HCT116 (cell line): ENCODE measurements at regions not wholly inside any gene's neighbourhood (a gene's known extent, or its start where the extent isn't known, plus 50 kb on each side); places are given as distances from the start of the nearest gene placed in this dataset.

Source experiments
- CTCF ChIP-seq, 3 experiments: fragments of 200-600 bp in 1 of 3; sonication (generic) in 1 of 3; IDR thresholded peaks in 2 of 3; conservative IDR thresholded peaks in 1 of 3; 2 replicates each; pipeline ENCODE4 v1.5.1; 2012 to 2017; ENCODE audit warnings: low read depth in 2 of 3, low read length in 2 of 3, antibody characterized with exemption in 1 of 3, borderline replicate concordance in 1 of 3, control low read depth in 1 of 3, mild to moderate bottlenecking in 1 of 3, mixed read lengths in 1 of 3, mixed run types in 1 of 3, moderate library complexity in 1 of 3; ENCODE audit not compliant: insufficient read depth in 1 of 3
- EZH2 ChIP-seq: fragments of 200-600 bp; sonication (generic); IDR thresholded peaks from 2 replicates; pipeline ENCODE4 v1.6.1; 2017; ENCODE audit warnings: antibody characterized with exemption, mixed run types
- POLR2AphosphoS5 ChIP-seq: IDR thresholded peaks from 2 replicates; pipeline ENCODE4 v1.6.1; 2011; ENCODE audit warnings: mild to moderate bottlenecking, low read depth, low read length, moderate library complexity
- REST ChIP-seq: IDR thresholded peaks from 2 replicates; pipeline ENCODE4 v1.6.1; 2012; ENCODE audit warnings: low read depth
- SIN3A ChIP-seq: IDR thresholded peaks from 2 replicates; pipeline ENCODE4 v1.6.1; 2012; ENCODE audit warnings: low read depth
- SP1 ChIP-seq: IDR thresholded peaks from 2 replicates; pipeline ENCODE4 v1.6.1; 2012; ENCODE audit warnings: low read depth
- ZBTB33 ChIP-seq: IDR thresholded peaks from 2 replicates; pipeline ENCODE4 v1.6.1; 2011; ENCODE audit warnings: mild to moderate bottlenecking, low read length, moderate library complexity; ENCODE audit not compliant: insufficient replicate concordance; ENCODE audit errors: extremely low read depth

GRCh38 chr12:91657032-91657431 is 474.4 kb upstream of the DCN start (continued):
- TF ChIP-seq REST (no peak), ZBTB33 (no peak), EZH2 (no peak), POLR2AphosphoS5 (no peak), SIN3A (no peak), SP1 (no peak), CTCF (IDR thresholded peaks at IDR 0.05 in 2 of 3, conservative IDR thresholded peaks at IDR 0.05 in 1 of 3; ENCODE audit: borderline replicate concordance in 1 of 3, insufficient read depth in 1 of 3, low read depth in 2 of 3, low read length in 2 of 3) (no peak)
